Esophagus muscularis mucosa (tissue), 4 donors: ENCODE measurements at regions not wholly inside any gene's neighbourhood (a gene's known extent, or its start where the extent isn't known, plus 50 kb on each side); places are given as distances from the start of the nearest gene placed in this dataset.
"Not testable (repeated sequence)": the region's sequence is repeated elsewhere in the genome, so short reads cannot be mapped to it uniquely, and the experiment has no call there.

Source experiments
- DNase-seq: peaks from one replicate; pipeline ENCODE4 v3.0.0-alpha.2; 2017; ENCODE audit errors: extremely low spot score
- H3K27ac ChIP-seq, 4 donors: fragments of 200-600 bp; sonication (generic); replicated peaks in 1 of 4; 1 replicate in 3 of 4; 2 replicates in 1 of 4; pipeline ENCODE4 v1.5.1; 2016 to 2019; ENCODE audit warnings: mild to moderate bottlenecking in 1 of 4
- H3K27me3 ChIP-seq, 4 donors: fragments of 200-600 bp; sonication (generic); one replicate each; pipeline versions ENCODE4 v1.5.1 to v1.6.0; 2016 to 2019
- H3K36me3 ChIP-seq, 4 donors: fragments of 200-600 bp; sonication (generic); one replicate each; pipeline ENCODE4 v1.5.1; 2016 to 2019
- H3K4me1 ChIP-seq, 4 donors: fragments of 200-600 bp; sonication (generic); one replicate each; pipeline ENCODE4 v1.5.1; 2016 to 2019
- H3K4me3 ChIP-seq, 4 donors: fragments of 200-600 bp; sonication (generic); 1 replicate in 2 of 4; 2 replicates in 2 of 4; pipeline ENCODE4 v1.5.1; 2016 to 2019; ENCODE audit warnings: mild to moderate bottlenecking in 4 of 4, moderate library complexity in 1 of 4
- H3K9me3 ChIP-seq, 4 donors: fragments of 200-600 bp; sonication (generic); 1 replicate in 3 of 4; 2 replicates in 1 of 4; pipeline ENCODE4 v1.5.1; 2016 to 2019
- WGBS: methylation state at CpG from one replicate; pipeline ENCODE4 v1.1.5; 2018; 5-methylcytosine and 5-hydroxymethylcytosine counted together
- intact Hi-C: fragments of 100-400 bp; cut with DNase I; formaldehyde crosslinking; loops from one replicate; pipeline ENCODE4 v1.15.1; 2023

DNA sequence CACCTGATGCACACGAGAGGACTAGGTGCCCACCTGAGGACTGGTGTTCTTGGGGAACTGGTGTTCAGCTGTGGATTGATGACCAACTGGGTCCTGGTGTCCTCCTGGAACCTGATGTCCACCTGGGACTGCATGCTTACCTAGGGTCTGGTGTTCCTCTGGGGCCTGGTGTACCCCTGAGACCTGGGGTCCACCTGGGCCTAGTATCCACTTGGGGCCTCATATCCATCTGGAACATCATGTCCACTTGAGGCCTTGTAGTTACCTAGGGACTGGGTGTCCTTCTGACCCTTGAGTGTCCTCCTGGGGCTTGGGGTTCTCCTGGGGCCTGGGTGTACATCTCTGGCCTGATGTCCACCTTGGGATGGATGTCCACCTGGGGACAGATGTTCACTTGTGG is 197.2 kb downstream of the POTEM start:
- WGBS: no CpG with 5 or more reads among the region's 1 CpG
- H3K36me3 ChIP-seq, H3K27me3 ChIP-seq, intact Hi-C loops, H3K4me1 ChIP-seq, H3K4me3 ChIP-seq, H3K27ac ChIP-seq: not testable (repeated sequence)
- peak; percentile 74 for DNase-seq
- H3K9me3 ChIP-seq: peaks cover 0 to 20% (median 0%) of the 10 kb centered on the region in 4 donors

GRCh38 chr14:19166056-19166455 is 198.8 kb downstream of the POTEM start:
- peaks cover 0 to 19% (median 0%) of the 10 kb centered on the region in 4 donors for H3K9me3 ChIP-seq
- DNase-seq, H3K4me3 ChIP-seq, H3K4me1 ChIP-seq, H3K27me3 ChIP-seq, intact Hi-C loops, H3K36me3 ChIP-seq, H3K27ac ChIP-seq: not testable (repeated sequence)
- WGBS: 80% methylated on average over 1 of the region's 3 CpGs

DNA sequence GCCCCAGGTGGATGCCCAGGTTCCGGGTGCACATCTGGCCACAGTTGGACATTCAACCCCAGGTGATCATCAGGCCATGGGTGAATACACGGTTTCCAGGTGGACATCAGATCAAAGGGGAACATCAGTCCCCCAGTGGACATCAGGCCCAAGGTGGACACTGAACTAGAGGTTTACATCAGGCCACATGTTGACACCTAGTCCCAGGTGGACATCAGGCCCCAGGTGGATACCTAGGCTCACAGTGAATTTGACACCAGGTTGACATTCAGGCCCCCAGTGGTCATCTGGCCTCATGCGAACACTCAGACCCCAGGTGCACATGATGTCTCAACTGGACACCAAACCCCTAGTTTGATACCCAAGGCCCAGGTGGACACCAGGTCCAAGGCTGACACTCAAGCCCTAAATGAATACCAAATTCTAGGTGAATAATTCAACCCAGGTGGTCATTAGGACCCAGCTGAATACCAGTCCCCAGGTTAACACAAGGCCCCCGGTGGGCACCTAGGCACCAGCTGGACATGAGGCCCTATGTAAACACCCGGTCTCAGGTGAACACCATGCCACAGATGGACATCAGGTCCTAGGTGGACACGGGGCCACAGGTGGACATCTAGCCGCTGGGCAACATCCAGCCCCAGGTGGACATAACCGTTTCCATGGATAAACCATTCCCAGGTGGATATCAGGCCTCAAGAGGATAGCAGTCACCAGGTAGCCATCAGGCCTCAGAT is 200.4 kb downstream of the POTEM start:
- WGBS: 90% methylated on average over 8 of the region's 8 CpGs
- H3K4me1 ChIP-seq, H3K27ac ChIP-seq, H3K36me3 ChIP-seq, H3K4me3 ChIP-seq, intact Hi-C loops, H3K9me3 ChIP-seq, H3K27me3 ChIP-seq: not testable (repeated sequence)
- DNase-seq: peak; percentile 92

GRCh38 chr14:19168261-19168660 is 201.0 kb downstream of the POTEM start:
- DNase-seq, intact Hi-C loops, H3K9me3 ChIP-seq, H3K4me1 ChIP-seq, H3K36me3 ChIP-seq, H3K27ac ChIP-seq, H3K4me3 ChIP-seq, H3K27me3 ChIP-seq: not testable (repeated sequence)
- WGBS: 80% methylated on average over 3 of the region's 7 CpGs

DNA sequence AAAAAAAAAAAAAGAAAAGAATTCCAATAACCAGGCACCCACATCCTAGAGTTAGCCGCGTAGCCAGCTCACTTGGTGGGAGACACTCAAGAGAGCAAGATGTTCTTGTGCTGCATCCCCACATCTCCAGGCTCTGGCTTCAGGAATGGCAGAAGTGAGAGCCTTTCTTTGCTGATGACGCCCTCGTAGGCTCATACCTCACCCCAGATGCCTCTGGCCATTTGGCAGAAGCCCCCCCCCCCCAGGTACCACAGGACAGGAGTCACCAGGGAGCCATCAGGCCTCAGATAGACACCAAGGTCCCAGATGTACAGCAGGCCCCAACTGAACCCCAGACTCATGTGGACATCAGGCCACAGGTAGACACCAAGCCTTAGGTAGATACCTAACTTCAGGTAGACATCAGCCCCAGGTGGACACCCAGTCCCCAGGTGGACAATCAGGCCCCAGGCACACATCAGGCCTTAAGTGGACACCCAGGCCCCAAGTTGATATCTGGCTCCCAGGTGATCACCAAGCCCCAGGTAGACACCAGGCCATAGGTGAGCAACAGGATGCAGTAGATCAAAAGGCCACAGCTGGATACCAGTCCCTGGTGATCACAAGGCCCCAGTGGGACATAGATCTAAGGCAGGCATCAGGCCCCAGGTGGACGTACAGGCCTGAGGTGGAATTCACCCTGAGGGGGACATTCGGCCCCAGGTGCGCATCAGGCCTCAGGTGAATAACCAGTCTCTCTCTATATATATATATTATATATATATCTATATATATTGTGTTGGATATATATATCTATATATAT is 202.5 kb downstream of the POTEM start:
- intact Hi-C loops, H3K27ac ChIP-seq: not testable (repeated sequence)

DNA sequence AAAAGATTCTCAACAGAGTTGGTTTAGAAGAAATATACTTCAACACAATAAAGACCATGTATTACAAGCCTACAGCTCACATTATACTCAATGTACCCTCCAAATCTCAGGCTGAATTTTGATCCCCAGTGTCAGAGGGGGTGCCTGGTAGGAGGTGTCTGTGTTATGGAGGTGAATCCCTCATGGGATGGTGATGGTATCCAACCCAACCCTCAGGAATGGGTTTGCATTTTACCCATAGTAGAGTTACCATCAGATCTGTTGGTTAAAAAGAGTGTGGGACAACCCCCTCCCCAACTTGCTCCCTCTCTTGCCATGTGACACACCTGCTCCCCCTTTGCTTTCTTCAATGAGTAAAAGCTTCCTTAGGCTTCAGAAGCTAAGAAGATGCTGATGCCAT is 205.5 kb downstream of the POTEM start:
- H3K4me3 ChIP-seq, DNase-seq, H3K9me3 ChIP-seq, H3K27me3 ChIP-seq, H3K27ac ChIP-seq, H3K4me1 ChIP-seq, intact Hi-C loops, H3K36me3 ChIP-seq: not testable (repeated sequence)

More for the DNA sequence above, 202.5 kb downstream of the POTEM start:
- not testable (repeated sequence) for H3K4me3 ChIP-seq, H3K4me1 ChIP-seq, H3K9me3 ChIP-seq, H3K27me3 ChIP-seq, H3K36me3 ChIP-seq
- 86% methylated on average over 7 of the region's 7 CpGs for WGBS
- peak; percentile 92 for DNase-seq

DNA sequence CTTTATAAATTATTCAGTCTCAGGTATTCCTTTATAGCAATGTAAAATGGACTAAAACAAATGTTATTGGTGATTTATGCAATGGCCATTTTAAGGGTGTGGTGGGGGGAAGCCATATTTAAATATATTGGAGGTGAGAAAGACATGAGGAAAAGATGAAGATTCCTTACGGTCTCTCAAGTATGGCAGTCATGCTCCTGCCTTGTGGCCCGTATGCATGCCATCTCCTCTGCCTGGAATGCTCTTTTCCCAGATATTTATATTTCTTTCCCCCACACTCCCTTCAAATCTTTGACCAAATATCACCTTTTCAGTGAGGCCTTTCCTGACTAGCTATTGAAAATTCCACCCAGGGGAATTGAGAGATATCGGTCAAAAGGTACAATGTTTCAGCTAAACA is 206.0 kb downstream of the POTEM start:
- H3K4me1 ChIP-seq, H3K27me3 ChIP-seq, intact Hi-C loops, DNase-seq, H3K9me3 ChIP-seq, H3K4me3 ChIP-seq, H3K27ac ChIP-seq, H3K36me3 ChIP-seq: not testable (repeated sequence)
- 61% methylated on average over 2 of the region's 3 CpGs for whole genome bisulfite sequencing

- H3K27me3 ChIP-seq, H3K4me3 ChIP-seq, H3K27ac ChIP-seq, DNase-seq, intact Hi-C loops, H3K36me3 ChIP-seq, H3K4me1 ChIP-seq, H3K9me3 ChIP-seq: not testable (repeated sequence)
- WGBS: no CpG with 5 or more reads among the region's 6 CpGs
Measured at GRCh38 chr14:19177435-19177834, 210.2 kb downstream of the POTEM start.

DNA sequence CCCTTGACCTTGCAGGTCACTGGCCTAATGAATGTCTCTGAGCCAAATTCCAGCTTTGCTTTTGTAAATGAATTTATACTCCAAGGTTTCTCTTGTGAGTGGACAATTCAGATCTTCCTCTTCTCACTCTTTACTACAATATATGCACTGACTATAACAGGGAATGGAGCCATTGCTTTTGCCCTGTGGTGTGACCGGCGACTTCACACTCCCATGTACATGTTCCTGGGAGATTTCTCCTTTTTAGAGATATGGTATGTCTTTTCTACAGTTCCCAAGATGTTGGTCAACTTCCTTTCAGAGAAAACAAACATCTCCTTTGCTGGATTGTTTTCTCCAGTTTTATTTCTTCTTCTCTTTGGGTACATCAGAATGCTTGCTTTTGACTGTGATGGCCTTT is 213.1 kb downstream of the POTEM start:
- 76% methylated on average over 2 of the region's 2 CpGs for WGBS

GRCh38 chr14:19180881-19181280 is 213.6 kb downstream of the POTEM start:
- H3K36me3 ChIP-seq, H3K4me3 ChIP-seq, intact Hi-C loops, H3K27me3 ChIP-seq, H3K27ac ChIP-seq, H3K9me3 ChIP-seq, H3K4me1 ChIP-seq: not testable (repeated sequence)
- 71% methylated on average over 3 of the region's 3 CpGs for WGBS
- DNase-seq: peak; percentile 92

More for the DNA sequence above, 213.1 kb downstream of the POTEM start:
- H3K4me3 ChIP-seq, DNase-seq, H3K27ac ChIP-seq, H3K9me3 ChIP-seq, H3K36me3 ChIP-seq, H3K4me1 ChIP-seq, intact Hi-C loops, H3K27me3 ChIP-seq: not testable (repeated sequence)

DNA sequence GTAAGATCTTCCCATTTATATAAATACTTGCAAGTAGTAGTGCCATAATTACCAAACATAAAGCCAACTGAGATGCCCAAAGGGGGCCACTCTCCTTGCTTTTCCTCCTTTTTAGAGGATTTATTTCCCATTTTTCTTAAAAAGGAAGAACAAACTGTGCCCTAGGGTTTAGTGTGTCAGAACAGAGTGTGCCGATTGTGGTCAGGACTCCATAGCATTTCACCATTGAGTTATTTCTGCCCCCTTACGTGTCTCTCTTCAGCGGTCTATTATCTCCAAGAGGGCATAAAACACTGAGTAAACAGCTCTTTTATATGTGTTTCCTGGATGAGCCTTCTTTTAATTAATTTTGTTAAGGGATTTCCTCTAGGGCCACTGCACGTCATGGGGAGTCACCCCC is 227.9 kb downstream of the POTEM start:
- H3K9me3 ChIP-seq, H3K36me3 ChIP-seq, H3K4me3 ChIP-seq, H3K27ac ChIP-seq, intact Hi-C loops, H3K4me1 ChIP-seq, H3K27me3 ChIP-seq, DNase-seq: not testable (repeated sequence)
- 67% methylated on average over 3 of the region's 4 CpGs for WGBS

- 64% methylated on average over 2 of the region's 4 CpGs for WGBS
- peak; percentile 91 for DNase-seq
- H3K4me3 ChIP-seq, H3K36me3 ChIP-seq, intact Hi-C loops, H3K9me3 ChIP-seq, H3K27me3 ChIP-seq, H3K27ac ChIP-seq, H3K4me1 ChIP-seq: not testable (repeated sequence)
Measured at GRCh38 chr14:19197488-19198234, 230.4 kb downstream of the POTEM start.
